C4-2B (cell line): ENCODE measurements at regions not wholly inside any gene's neighbourhood (a gene's known extent, or its start where the extent isn't known, plus 50 kb on each side); places are given as distances from the start of the nearest gene placed in this dataset.
"Not testable (repeated sequence)": the region's sequence is repeated elsewhere in the genome, so short reads cannot be mapped to it uniquely, and the experiment has no call there.

Source experiments
- ZFX ChIP-seq: fragments of 450-650 bp; IDR thresholded peaks from 2 replicates; pipeline ENCODE4 v1.6.1; 2017
- TF ChIP-seq, protein P1 (sequence below): fragments of 450-650 bp; conservative IDR thresholded peaks from 2 replicates; pipeline ENCODE4 v1.5.1; 2017; ENCODE audit warnings: mild to moderate bottlenecking

DNA sequence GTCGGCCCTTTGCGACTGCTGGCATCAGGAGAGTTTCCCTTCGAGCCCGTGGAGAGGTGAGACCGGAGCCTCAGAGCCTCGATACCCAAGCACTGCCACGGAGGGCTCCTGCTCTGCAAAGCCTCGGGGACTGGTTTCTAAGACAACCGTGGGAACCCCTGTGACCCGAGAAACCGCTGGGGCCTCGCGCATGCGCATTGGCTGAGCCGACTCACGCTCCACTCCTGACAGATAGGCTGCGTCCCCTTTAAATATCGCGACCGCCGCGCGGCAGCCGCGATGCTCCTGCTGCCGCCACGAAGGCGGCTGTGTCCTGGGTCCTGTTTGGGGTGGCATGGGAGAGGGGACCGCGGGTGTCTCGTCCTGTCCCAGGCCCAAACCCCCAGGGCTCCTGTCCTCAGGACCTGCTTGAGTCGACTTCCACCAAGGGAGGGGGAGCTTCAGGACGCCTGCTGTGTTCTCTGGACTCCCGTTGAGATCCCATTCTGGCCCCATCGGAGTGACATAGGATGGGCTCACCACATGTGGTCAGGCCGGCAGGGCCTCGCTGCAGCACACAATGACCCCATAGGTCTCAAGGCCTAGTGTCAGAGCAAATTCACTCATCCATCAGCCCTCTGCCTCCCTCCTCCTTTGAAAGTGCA, 701.7 kb upstream of the TPTE start:
- TF ChIP-seq, protein P1, sequence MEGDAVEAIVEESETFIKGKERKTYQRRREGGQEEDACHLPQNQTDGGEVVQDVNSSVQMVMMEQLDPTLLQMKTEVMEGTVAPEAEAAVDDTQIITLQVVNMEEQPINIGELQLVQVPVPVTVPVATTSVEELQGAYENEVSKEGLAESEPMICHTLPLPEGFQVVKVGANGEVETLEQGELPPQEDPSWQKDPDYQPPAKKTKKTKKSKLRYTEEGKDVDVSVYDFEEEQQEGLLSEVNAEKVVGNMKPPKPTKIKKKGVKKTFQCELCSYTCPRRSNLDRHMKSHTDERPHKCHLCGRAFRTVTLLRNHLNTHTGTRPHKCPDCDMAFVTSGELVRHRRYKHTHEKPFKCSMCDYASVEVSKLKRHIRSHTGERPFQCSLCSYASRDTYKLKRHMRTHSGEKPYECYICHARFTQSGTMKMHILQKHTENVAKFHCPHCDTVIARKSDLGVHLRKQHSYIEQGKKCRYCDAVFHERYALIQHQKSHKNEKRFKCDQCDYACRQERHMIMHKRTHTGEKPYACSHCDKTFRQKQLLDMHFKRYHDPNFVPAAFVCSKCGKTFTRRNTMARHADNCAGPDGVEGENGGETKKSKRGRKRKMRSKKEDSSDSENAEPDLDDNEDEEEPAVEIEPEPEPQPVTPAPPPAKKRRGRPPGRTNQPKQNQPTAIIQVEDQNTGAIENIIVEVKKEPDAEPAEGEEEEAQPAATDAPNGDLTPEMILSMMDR: not testable (repeated sequence)
- TF ChIP-seq ZFX: not testable (repeated sequence)
